ENCODE measurements at regions not wholly inside any gene's neighbourhood (a gene's known extent, or its start where the extent isn't known, plus 50 kb on each side); places are given as distances from the start of the nearest gene placed in this dataset.

GRCh38 chr15:70302360-70302759 is 204.6 kb upstream of the TLE3 start:
- TF ChIP-seq POLR2A (IDR thresholded peaks at IDR 0.05): no peak
- no peak for TF ChIP-seq CTCF (IDR thresholded peaks at IDR 0.05)
- TF ChIP-seq POLR2AphosphoS5 (IDR thresholded peaks at IDR 0.05): no peak
